ENCODE measurements at regions not wholly inside any gene's neighbourhood (a gene's known extent, or its start where the extent isn't known, plus 50 kb on each side); places are given as distances from the start of the nearest gene placed in this dataset. TPM values are rescaled to one million over a fixed set of nuclear protein-coding genes. Genes with fewer than 3 reads are reported as not detected.
"Not testable (repeated sequence)": the region's sequence is repeated elsewhere in the genome, so short reads cannot be mapped to it uniquely, and the experiment has no call there.

DNA sequence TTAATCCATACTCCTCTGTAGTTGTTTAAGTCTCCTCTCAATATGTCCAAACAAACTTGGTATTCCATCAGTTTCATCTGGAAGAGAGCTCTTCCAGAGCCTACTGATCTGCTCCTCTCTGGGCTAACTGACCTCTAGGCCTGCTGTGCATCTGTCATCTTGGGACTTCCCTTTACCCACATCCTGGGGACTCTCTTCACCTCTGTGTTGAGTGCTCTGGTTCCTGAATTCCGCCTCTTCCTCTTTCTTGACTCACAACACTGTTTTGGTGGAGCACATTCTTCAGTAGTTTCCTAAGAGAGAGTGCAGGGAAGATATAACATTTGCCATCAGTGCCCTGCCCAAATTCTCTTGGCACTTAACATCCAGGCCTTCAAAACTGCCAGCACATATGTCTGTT, 55.9 kb upstream of the NOTCH2NLA start:
- not testable (repeated sequence) for H3K4me1 ChIP-seq (ENCODE audit: control insufficient read depth in 3 of 3, insufficient read depth in 3 of 3, low read length in 3 of 3); H3K27me3 ChIP-seq (ENCODE audit: control insufficient read depth in 3 of 3, insufficient read depth in 3 of 3, low read length in 3 of 3); H3K27ac ChIP-seq (ENCODE audit: low read depth, low read length); H3K9ac ChIP-seq (ENCODE audit: low read depth in 1 of 3, low read length in 3 of 3); H3K4me3 ChIP-seq (ENCODE audit: low read length in 3 of 3); H3K36me3 ChIP-seq (ENCODE audit: control insufficient read depth in 3 of 3, insufficient read depth in 3 of 3, low read length in 3 of 3); H3K9me3 ChIP-seq (ENCODE audit: control insufficient read depth in 3 of 3, low read length in 3 of 3)

DNA sequence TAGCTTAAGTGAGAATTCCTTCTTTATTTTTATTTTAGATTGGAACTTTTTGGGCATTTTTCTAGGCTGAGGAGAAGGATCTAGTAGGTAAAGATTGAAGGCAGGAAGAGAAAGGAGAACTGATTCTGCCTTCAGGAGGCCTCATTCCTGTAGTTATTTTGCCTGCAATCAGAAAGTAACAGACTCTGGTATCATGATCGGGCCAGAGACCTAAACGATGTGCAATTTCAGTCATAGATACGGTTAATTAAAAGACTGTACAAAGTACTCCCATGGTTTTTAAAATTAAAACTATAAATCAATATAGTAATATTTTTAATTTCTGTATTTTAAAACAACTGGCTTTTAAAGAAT, 54.7 kb upstream of the NOTCH2NLA start:
- not testable (repeated sequence) for H3K27ac ChIP-seq (ENCODE audit: low read depth, low read length)

DNA sequence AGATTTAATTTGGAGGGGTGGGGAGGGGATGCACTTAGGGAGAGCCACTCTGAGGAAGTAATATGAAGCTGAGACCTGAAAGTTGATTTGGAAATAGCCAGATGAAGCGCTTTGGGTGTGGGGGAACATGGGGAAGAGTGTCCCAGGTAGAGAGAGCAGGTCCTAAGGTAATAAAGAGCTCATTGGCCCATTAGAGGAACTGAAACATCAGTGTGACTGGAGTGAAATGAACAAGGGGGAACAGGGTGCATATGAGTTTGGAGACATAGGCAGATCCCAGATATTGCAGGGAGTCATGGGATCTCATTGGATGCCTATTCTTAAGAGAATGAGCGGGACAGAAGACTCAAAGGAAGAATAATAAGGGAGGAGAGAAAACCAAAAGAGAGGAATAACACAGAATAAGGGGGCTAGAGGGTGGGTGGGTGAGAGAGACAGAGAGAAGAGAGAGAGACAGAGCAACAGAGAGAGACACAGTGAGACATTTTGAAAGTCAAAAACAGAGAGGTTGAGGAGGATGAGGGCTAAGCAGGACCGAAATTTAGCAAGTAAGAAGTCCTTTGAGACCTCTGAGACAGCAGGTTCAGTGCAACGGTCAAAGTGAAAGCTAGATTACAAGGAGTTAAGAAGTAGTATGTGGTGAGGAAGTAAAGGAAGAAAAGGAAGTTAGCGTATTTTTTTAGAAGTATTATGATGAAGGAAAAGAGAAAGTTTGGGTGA, 54.1 kb upstream of the NOTCH2NLA start:
- H3K36me3 ChIP-seq (ENCODE audit: control insufficient read depth in 3 of 3, insufficient read depth in 3 of 3, low read length in 3 of 3); H3K4me1 ChIP-seq (ENCODE audit: control insufficient read depth in 3 of 3, insufficient read depth in 3 of 3, low read length in 3 of 3); H3K4me3 ChIP-seq (ENCODE audit: low read length in 3 of 3); H3K27ac ChIP-seq (ENCODE audit: low read depth, low read length); H3K9me3 ChIP-seq (ENCODE audit: control insufficient read depth in 3 of 3, low read length in 3 of 3); H3K9ac ChIP-seq (ENCODE audit: low read depth in 1 of 3, low read length in 3 of 3); H3K27me3 ChIP-seq (ENCODE audit: control insufficient read depth in 3 of 3, insufficient read depth in 3 of 3, low read length in 3 of 3): not testable (repeated sequence)

More for the DNA sequence above, 54.7 kb upstream of the NOTCH2NLA start:
- not testable (repeated sequence) for H3K27me3 ChIP-seq (ENCODE audit: control insufficient read depth in 3 of 3, insufficient read depth in 3 of 3, low read length in 3 of 3); H3K4me1 ChIP-seq (ENCODE audit: control insufficient read depth in 3 of 3, insufficient read depth in 3 of 3, low read length in 3 of 3); H3K36me3 ChIP-seq (ENCODE audit: control insufficient read depth in 3 of 3, insufficient read depth in 3 of 3, low read length in 3 of 3); H3K9me3 ChIP-seq (ENCODE audit: control insufficient read depth in 3 of 3, low read length in 3 of 3); H3K9ac ChIP-seq (ENCODE audit: low read depth in 1 of 3, low read length in 3 of 3); H3K4me3 ChIP-seq (ENCODE audit: low read length in 3 of 3)

DNA sequence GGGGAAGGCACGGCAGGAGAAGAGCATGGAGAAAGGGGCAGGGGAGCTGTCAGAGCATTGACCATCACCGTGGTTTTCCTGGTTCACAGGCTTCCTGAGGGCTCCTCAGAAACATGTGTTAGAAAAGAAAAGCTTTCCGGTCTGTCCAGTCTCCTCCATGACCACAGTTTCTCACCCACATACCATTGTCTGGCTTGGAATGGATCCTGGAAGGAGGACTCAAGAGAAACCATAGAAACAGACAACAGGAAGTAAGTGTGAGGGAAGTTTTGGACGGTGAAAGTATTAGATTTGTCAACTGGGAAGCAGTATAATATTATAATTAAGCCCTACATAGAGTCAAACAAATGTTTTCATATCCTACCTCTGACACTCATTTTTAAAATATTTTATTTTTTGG, 52.7 kb upstream of the NOTCH2NLA start:
- H3K36me3 ChIP-seq (ENCODE audit: control insufficient read depth in 3 of 3, insufficient read depth in 3 of 3, low read length in 3 of 3), result not testable (repeated sequence)

DNA sequence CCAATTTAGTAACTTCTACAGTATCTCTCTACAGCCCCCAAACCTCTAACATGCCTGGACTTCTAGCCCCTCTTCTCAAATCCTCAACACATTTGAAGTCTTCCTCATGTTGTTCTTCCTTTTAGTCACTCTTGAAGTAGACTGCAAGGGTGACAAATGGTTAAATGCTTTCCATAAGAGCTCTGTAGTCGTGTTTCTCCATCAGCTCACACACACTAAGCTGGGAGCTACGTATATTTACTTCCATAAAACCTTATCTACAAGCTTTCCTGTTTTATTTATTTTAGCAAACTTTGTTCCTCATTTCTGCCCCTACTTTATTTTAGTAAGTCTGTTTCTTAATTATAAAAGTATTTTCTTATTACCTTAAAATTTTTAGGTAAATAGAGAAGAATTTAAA, 49.9 kb upstream of the NOTCH2NLA start:
- not testable (repeated sequence) for H3K4me1 ChIP-seq (ENCODE audit: control insufficient read depth in 3 of 3, insufficient read depth in 3 of 3, low read length in 3 of 3); H3K9ac ChIP-seq (ENCODE audit: low read depth in 1 of 3, low read length in 3 of 3); H3K27me3 ChIP-seq (ENCODE audit: control insufficient read depth in 3 of 3, insufficient read depth in 3 of 3, low read length in 3 of 3); H3K27ac ChIP-seq (ENCODE audit: low read depth, low read length); H3K36me3 ChIP-seq (ENCODE audit: control insufficient read depth in 3 of 3, insufficient read depth in 3 of 3, low read length in 3 of 3); H3K4me3 ChIP-seq (ENCODE audit: low read length in 3 of 3); H3K9me3 ChIP-seq (ENCODE audit: control insufficient read depth in 3 of 3, low read length in 3 of 3)

More for the DNA sequence above, 52.7 kb upstream of the NOTCH2NLA start:
- H3K4me3 ChIP-seq (ENCODE audit: low read length in 3 of 3); H3K27me3 ChIP-seq (ENCODE audit: control insufficient read depth in 3 of 3, insufficient read depth in 3 of 3, low read length in 3 of 3); H3K4me1 ChIP-seq (ENCODE audit: control insufficient read depth in 3 of 3, insufficient read depth in 3 of 3, low read length in 3 of 3); H3K9ac ChIP-seq (ENCODE audit: low read depth in 1 of 3, low read length in 3 of 3); H3K9me3 ChIP-seq (ENCODE audit: control insufficient read depth in 3 of 3, low read length in 3 of 3); H3K27ac ChIP-seq (ENCODE audit: low read depth, low read length): not testable (repeated sequence)

Small RNA genes lying in the stretch of these regions (small RNA-seq; reads per million reads assigned to genes)
- 0.63 reads per million, percentile 68 among the genes with 10 or more reads in this experiment for gene RF00003
- not detected for gene RF00619
- gene RNA5SP536, result not detected
- gene RNU6-1071P, result not detected
